ENCODE measurements at regions not wholly inside any gene's neighbourhood (a gene's known extent, or its start where the extent isn't known, plus 50 kb on each side); places are given as distances from the start of the nearest gene placed in this dataset.

DNA sequence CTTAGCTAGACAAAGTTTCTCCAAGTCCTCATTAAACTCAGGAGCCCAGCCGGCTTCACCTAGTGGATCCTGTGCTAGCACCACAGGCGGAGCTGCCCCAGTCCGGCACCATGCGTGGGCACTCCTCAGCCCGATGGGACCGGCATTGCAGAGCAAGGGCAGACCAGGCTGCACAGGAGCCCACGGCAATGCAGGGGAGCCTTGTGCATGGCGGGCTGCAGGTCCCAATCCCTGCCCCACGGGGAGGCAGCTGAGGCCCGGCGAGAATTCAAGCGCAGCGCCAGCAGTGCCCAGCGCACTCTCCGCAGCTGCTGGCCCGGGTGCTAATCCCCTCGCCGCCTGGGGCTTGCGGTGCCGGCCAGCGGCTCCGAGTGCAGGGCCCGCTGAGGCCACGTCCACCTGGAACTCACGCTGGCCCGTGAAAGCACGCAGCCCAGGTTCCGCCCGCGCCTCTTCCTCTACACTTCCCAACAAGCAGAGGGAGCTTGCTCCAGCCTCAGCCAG is 292.3 kb upstream of the EYS start:
- 88 to 93% methylated on average over 30 of the region's 30 CpGs for WGBS, 2 donors

DNA sequence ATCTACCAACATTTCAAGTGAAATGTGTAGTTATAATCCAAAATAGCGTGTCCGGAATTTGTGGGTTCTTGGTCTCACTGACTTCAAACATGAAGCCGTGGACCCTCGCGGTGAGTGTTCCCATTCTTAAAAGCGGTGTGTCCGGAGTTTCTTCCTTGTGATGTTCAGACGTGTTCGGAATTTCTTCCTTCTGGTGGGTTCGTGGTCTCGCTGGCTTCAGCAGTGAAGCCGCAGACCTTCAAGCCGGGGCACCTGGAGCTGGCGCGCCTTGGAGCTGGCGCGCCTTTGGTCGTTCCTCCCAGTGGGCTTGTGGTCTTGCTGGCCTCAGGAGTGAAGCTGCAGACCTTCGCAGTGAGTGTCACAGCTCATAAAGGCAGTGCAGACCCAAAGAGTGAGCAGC is 291.5 kb upstream of the EYS start:
- intact Hi-C loops (cut with DNase I), result no loop called here
- FAIRE-seq (no peak), ATAC-seq (no peak), DNase-seq (peak in 1 of 6 donors; percentile 15)
- WGBS, 2 donors, result 83 to 95% methylated on average over 19 of the region's 19 CpGs
- Histone ChIP-seq H3K36me3 (no peaks in the 10 kb centered on the region), H3K4me1 (no peaks in the 10 kb centered on the region), H3K9me3 (no peaks in the 10 kb centered on the region), H3K27ac (no peak overlapping the region), H3K27me3 (no peaks in the 10 kb centered on the region), H3K4me3 (no peak overlapping the region)
- TF ChIP-seq, protein P1, sequence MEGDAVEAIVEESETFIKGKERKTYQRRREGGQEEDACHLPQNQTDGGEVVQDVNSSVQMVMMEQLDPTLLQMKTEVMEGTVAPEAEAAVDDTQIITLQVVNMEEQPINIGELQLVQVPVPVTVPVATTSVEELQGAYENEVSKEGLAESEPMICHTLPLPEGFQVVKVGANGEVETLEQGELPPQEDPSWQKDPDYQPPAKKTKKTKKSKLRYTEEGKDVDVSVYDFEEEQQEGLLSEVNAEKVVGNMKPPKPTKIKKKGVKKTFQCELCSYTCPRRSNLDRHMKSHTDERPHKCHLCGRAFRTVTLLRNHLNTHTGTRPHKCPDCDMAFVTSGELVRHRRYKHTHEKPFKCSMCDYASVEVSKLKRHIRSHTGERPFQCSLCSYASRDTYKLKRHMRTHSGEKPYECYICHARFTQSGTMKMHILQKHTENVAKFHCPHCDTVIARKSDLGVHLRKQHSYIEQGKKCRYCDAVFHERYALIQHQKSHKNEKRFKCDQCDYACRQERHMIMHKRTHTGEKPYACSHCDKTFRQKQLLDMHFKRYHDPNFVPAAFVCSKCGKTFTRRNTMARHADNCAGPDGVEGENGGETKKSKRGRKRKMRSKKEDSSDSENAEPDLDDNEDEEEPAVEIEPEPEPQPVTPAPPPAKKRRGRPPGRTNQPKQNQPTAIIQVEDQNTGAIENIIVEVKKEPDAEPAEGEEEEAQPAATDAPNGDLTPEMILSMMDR (IDR thresholded peaks at IDR 0.05), result no peak

More for the DNA sequence above, 292.3 kb upstream of the EYS start:
- DNase-seq (peak in 1 of 6 donors; percentile 42), ATAC-seq (no peak), FAIRE-seq (no peak)
- H3K36me3 ChIP-seq, result no peaks in the 10 kb centered on the region
- H3K9me3 ChIP-seq, result no peaks in the 10 kb centered on the region
- H3K4me1 ChIP-seq, result no peaks in the 10 kb centered on the region
- H3K27ac ChIP-seq, result no peak overlapping the region
- no peaks in the 10 kb centered on the region for H3K27me3 ChIP-seq
- H3K4me3 ChIP-seq, result no peak overlapping the region
- intact Hi-C loops (cut with DNase I), result no loop called here
- TF ChIP-seq, protein P1 (IDR thresholded peaks at IDR 0.05), result no peak

DNA sequence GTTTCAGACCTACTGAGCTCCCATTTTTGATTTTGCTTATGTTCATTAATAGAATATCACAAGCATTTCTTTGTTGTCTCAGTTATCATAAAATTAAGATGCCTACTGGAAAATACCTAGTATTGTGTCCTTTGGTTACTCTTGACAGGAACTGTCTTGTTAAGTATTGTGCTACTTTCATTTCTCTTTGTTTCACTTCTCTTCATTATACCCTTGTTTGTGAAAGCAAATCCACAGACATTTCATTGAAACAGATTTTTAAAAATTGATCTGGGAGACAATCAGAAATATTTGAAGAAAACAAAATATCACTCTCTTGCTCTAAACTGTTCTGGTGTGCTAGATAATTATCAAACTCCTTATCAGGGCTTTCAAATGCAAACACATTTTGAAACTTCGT is 290.5 kb upstream of the EYS start:
- TF ChIP-seq, protein P1 (IDR thresholded peaks at IDR 0.05), result no peak
- no peaks in the 10 kb centered on the region for H3K9me3 ChIP-seq
- 16 to 17% methylated on average over 1 of the region's 1 CpG for WGBS, 2 donors
- ATAC-seq, result no peak
- intact Hi-C loops (cut with DNase I), result no loop called here
- no peak for DNase-seq
- H3K4me3 ChIP-seq, result no peak overlapping the region
- no peaks in the 10 kb centered on the region for H3K36me3 ChIP-seq
- FAIRE-seq, result no peak
- no peak overlapping the region for H3K27ac ChIP-seq
- H3K27me3 ChIP-seq, result no peaks in the 10 kb centered on the region
- H3K4me1 ChIP-seq, result no peaks in the 10 kb centered on the region

DNA sequence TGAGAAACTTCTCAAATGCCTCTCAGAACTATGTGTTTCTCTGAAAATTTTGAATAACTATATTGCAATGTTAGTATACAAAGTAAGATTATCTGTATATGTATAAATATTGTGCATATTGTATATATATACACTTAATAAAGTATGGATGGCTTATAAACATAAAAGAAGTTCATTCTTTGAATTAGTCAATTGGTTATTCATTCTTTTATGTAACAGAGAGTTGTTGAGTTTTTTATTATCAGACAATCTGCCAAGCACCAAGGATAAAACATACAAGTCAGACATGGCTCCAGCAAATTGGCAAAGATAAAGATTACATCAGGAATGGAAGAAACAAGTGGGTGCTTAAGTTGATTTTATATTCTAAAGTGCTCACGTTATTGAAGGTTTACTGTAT is 289.1 kb upstream of the EYS start:
- no peaks in the 10 kb centered on the region for H3K9me3 ChIP-seq
- no peaks in the 10 kb centered on the region for H3K4me1 ChIP-seq
- no peaks in the 10 kb centered on the region for H3K27me3 ChIP-seq
- intact Hi-C loops (cut with DNase I), result no loop called here
- FAIRE-seq (no peak), DNase-seq (no peak), ATAC-seq (no peak)
- 53 to 71% methylated on average over 1 of the region's 1 CpG for WGBS, 2 donors
- H3K36me3 ChIP-seq, result no peaks in the 10 kb centered on the region
- H3K4me3 ChIP-seq, result no peak overlapping the region
- H3K27ac ChIP-seq, result no peak overlapping the region
- TF ChIP-seq, protein P1 (IDR thresholded peaks at IDR 0.05), result no peak

DNA sequence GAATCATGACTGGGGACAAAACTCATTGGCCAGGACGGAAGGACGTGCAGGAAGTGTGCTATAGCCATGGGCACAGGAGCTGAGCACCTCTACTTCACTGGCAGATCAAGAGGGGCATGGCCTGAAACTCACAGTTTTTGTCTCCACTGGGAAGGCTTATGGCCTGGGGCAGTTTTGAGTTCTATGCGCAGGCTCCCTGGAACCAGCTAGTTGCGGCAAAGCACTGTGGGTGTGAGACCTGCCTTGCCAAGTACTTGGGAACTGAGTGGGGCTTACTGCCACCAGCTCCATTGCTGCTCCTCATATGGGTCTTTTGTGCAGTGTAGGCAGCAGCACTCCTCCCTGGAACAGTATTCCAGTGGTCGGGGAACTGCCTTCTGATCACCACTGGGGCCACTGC is 282.6 kb upstream of the EYS start:
- ATAC-seq (no peak), FAIRE-seq (no peak), DNase-seq (no peak)
- WGBS, 2 donors, result 70 to 79% methylated on average over 5 of the region's 5 CpGs
- intact Hi-C loops (cut with DNase I), result no loop called here
- TF ChIP-seq, protein P1 (IDR thresholded peaks at IDR 0.05), result no peak
- Histone ChIP-seq H3K27ac (no peak overlapping the region), H3K9me3 (no peaks in the 10 kb centered on the region), H3K36me3 (no peaks in the 10 kb centered on the region), H3K27me3 (no peaks in the 10 kb centered on the region), H3K4me3 (no peak overlapping the region), H3K4me1 (no peaks in the 10 kb centered on the region)

Measured in pancreas (tissue), 10 donors.